ENCODE measurements at regions not wholly inside any gene's neighbourhood (a gene's known extent, or its start where the extent isn't known, plus 50 kb on each side); places are given as distances from the start of the nearest gene placed in this dataset.

- TF ChIP-seq, protein P1, sequence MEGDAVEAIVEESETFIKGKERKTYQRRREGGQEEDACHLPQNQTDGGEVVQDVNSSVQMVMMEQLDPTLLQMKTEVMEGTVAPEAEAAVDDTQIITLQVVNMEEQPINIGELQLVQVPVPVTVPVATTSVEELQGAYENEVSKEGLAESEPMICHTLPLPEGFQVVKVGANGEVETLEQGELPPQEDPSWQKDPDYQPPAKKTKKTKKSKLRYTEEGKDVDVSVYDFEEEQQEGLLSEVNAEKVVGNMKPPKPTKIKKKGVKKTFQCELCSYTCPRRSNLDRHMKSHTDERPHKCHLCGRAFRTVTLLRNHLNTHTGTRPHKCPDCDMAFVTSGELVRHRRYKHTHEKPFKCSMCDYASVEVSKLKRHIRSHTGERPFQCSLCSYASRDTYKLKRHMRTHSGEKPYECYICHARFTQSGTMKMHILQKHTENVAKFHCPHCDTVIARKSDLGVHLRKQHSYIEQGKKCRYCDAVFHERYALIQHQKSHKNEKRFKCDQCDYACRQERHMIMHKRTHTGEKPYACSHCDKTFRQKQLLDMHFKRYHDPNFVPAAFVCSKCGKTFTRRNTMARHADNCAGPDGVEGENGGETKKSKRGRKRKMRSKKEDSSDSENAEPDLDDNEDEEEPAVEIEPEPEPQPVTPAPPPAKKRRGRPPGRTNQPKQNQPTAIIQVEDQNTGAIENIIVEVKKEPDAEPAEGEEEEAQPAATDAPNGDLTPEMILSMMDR (IDR thresholded peaks at IDR 0.05) = no peak
- no peak for TF ChIP-seq POLR2A (IDR thresholded peaks at IDR 0.05)
These were observed 127.2 kb upstream of the DLG1 start for GRCh38 chr3:197425485-197426120.
